ENCODE measurements at regions not wholly inside any gene's neighbourhood (a gene's known extent, or its start where the extent isn't known, plus 50 kb on each side); places are given as distances from the start of the nearest gene placed in this dataset.
A peak's percentile ranks its signal among the peaks of the same experiment; 100 is the strongest.
"Not testable (repeated sequence)": the region's sequence is repeated elsewhere in the genome, so short reads cannot be mapped to it uniquely, and the experiment has no call there.

DNA sequence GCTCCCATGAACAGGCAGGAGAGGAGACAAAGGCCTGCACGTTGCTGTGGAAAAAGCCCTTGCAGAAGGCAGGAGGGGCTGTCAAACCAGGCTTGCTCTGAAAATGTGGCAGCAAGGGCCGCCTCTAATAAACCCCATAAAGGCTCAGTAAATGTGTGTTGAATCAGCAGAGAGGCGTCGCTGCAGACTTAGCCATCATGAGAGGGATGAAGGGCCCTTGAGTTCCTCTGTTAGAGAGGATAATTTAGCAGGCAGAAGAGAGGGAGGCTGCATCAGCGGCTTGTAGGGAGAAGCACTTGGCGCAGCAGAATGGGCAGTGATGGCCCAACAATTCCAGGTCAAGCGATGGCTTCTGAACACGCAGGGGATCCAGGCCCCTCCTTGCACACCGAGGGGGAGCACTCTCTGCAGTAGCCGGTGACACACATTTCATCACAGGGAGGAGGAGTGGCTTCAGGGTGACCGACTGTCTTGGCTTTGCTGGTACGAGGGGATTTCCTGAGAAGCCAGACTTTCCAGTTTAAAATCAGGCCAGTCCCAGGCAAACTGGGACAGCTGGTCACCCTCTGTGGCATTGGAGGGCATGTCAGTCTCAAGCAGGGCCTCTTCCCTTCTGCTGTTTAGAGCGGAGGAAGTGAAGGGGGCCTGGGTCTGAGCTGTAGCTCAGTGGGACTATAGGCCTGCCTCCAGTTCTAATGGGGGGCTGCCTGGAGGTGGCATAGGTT is 61.0 kb upstream of the XIAP start:
- TF ChIP-seq, protein P1, sequence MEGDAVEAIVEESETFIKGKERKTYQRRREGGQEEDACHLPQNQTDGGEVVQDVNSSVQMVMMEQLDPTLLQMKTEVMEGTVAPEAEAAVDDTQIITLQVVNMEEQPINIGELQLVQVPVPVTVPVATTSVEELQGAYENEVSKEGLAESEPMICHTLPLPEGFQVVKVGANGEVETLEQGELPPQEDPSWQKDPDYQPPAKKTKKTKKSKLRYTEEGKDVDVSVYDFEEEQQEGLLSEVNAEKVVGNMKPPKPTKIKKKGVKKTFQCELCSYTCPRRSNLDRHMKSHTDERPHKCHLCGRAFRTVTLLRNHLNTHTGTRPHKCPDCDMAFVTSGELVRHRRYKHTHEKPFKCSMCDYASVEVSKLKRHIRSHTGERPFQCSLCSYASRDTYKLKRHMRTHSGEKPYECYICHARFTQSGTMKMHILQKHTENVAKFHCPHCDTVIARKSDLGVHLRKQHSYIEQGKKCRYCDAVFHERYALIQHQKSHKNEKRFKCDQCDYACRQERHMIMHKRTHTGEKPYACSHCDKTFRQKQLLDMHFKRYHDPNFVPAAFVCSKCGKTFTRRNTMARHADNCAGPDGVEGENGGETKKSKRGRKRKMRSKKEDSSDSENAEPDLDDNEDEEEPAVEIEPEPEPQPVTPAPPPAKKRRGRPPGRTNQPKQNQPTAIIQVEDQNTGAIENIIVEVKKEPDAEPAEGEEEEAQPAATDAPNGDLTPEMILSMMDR (IDR thresholded peaks at IDR 0.05) = peak in 1 of 6 experiments; percentile 11
- TF ChIP-seq POLR2A (IDR thresholded peaks at IDR 0.05) = not testable (repeated sequence)
